ENCODE measurements at regions not wholly inside any gene's neighbourhood (a gene's known extent, or its start where the extent isn't known, plus 50 kb on each side); places are given as distances from the start of the nearest gene placed in this dataset.
A peak's percentile ranks its signal among the peaks of the same experiment; 100 is the strongest.

- peak in 2 of 5 experiments; percentile 24 to 36 for TF ChIP-seq CTCF (IDR thresholded peaks at IDR 0.05)
- TF ChIP-seq EP300 (IDR thresholded peaks at IDR 0.05; ENCODE audit: low read depth): no peak
Observed at GRCh38 chr11:109728056-109728455, 306.1 kb downstream of the C11orf87 start.
